VCaP (cell line): ENCODE measurements at regions not wholly inside any gene's neighbourhood (a gene's known extent, or its start where the extent isn't known, plus 50 kb on each side); places are given as distances from the start of the nearest gene placed in this dataset.
"Not testable (repeated sequence)": the region's sequence is repeated elsewhere in the genome, so short reads cannot be mapped to it uniquely, and the experiment has no call there.

Experiments used
- H3K27ac ChIP-seq: fragments of 450-650 bp; 2 replicates; pipeline ENCODE4 v1.5.1; 2017
- TF ChIP-seq, protein P1 (sequence below): fragments of 450-650 bp; conservative IDR thresholded peaks from 2 replicates; pipeline ENCODE4 v1.5.1; 2017; ENCODE audit warnings: mild to moderate bottlenecking, moderate library complexity

DNA sequence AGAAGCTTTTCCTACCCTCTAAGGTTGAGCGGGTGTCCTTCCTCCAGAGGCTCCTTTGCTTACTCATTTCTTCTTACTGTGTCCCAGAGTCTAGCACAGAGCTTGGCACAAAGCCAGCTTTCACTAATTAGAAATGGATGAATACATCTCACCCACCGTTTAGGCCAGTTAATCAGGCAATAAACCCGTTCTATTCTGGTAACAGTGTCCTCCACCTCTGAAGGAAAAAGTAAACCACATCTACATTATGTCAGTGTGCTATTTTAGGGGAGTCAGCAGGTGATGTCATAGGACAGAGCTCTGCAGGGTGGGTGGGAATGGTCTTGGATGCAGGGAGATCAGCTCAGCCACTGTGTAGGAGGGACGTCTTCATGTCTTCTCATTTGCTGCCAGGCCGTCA is 109.2 kb downstream of the OSTF1 start:
- no peak overlapping the region for H3K27ac ChIP-seq
- TF ChIP-seq, protein P1, sequence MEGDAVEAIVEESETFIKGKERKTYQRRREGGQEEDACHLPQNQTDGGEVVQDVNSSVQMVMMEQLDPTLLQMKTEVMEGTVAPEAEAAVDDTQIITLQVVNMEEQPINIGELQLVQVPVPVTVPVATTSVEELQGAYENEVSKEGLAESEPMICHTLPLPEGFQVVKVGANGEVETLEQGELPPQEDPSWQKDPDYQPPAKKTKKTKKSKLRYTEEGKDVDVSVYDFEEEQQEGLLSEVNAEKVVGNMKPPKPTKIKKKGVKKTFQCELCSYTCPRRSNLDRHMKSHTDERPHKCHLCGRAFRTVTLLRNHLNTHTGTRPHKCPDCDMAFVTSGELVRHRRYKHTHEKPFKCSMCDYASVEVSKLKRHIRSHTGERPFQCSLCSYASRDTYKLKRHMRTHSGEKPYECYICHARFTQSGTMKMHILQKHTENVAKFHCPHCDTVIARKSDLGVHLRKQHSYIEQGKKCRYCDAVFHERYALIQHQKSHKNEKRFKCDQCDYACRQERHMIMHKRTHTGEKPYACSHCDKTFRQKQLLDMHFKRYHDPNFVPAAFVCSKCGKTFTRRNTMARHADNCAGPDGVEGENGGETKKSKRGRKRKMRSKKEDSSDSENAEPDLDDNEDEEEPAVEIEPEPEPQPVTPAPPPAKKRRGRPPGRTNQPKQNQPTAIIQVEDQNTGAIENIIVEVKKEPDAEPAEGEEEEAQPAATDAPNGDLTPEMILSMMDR: no peak

DNA sequence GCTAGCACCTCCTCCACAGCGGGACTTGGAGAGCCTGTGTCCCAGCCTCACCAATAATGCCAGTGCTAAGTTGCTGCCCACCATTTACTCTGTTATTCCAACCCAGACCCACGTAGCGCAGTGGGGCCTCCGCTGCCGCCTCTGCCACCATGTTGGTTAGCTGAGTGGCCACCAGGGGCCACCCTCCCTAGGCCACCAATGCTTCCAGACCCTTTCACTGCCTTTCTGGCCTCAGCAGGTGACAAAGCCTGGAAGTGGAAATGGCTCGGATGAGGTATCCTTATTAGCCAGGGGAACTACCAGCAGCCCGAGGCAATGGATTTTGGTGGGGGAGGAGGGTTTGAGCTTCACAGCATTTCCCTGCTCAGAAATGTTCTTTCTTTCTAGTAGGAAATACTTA is 110.1 kb downstream of the OSTF1 start:
- TF ChIP-seq, protein P1: peak; percentile 40
- no peak overlapping the region for H3K27ac ChIP-seq

DNA sequence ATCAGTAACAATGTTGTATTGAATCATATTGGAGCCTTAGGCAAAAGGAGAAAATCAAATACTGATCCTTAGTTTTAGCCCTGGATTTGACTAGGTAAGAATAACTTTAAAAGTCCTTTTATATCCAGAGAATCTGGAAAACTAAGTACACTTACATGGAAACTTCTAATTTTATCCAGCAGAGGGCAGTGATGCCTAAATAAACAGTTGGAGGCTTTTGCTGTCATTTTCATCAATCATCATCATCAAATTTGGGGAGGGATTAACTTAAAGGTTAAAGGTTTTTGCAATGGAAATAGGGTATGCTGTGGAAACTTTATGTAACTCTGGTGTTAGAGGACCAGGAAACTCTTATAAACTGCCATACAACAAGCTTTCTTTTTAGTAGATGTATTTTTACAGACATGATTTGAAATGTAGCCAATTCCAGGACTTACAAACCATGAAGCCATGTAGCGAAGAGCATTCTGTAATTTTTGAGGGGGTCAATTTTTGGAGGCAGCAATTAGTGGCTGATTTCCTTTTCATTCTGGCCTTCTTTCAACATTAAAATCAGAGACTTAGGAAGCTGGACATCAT is 112.7 kb downstream of the OSTF1 start:
- TF ChIP-seq, protein P1: peak; percentile 72
- no peak overlapping the region for H3K27ac ChIP-seq

DNA sequence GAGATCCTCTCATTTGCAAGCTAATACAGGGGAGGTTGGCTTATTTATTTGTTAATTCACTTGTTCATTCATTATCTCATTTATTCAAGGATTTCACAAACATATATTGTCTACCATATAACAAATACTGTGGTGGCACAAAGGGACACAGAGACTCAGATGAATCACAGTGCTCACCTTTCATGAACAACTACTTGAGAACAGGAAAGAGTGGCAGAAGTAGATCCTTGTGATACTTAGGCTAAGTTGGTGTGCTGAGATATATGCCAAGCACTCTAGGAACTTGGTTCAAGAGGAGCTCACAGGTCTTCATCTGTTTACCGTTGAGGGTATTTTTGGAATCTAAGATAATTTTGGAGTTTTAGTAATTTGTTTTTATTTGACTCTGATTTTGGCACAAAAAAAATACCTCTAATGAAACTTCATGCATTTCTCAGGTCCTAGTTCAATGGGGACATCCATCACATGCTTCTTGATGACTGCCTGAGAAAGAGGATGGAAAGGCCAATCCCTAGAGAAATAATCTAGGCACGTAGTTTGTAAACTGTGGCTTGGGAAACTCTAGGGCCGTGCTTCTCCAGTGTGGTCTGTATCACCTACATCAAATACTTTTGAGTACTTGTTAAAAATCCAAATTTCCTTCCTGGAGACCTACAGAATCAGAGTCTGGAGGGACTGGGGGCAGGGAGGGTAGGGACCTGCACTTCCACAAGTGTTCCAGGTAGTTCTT is 113.3 kb downstream of the OSTF1 start:
- no peak overlapping the region for H3K27ac ChIP-seq
- TF ChIP-seq, protein P1: no peak

DNA sequence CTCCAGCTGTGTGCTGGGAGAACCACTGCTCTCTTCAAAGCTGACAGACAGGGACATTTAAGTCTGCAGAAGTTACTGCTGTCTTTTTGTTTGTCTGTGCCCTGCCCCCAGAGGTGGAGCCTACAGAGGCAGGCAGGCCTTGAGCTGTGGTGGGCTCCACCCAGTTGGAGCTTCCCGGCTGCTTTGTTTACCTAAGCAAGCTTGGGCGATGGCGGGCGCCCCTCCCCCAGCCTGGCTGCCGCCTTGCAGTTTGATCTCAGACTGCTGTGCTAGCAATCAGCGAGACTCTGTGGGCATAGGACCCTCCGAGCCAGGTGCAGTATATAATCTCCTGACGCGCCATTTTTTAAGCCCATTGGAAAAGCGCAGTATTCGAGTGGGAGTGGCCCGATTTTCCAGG is 119.7 kb downstream of the OSTF1 start:
- not testable (repeated sequence) for H3K27ac ChIP-seq

DNA sequence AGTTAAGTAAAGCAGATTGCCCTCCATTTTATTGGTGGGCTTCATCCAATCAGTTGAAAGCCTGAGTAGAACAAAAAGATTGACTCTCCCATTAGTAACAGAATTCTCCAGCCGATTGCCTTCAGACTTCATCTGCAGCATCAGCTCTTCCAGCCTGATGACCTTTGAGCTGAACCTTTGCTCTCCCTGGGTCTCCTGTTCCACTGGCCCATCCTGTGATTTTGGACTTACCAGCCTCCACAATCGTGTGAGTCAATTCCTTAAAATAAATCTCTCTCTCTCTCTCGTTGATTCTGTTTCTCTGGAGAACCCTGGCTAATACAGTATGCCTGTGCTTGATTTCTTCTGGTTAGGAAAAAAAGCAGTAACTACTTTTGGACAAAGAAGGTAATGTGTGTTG is 121.9 kb downstream of the OSTF1 start:
- H3K27ac ChIP-seq: no peak overlapping the region
- TF ChIP-seq, protein P1: no peak

DNA sequence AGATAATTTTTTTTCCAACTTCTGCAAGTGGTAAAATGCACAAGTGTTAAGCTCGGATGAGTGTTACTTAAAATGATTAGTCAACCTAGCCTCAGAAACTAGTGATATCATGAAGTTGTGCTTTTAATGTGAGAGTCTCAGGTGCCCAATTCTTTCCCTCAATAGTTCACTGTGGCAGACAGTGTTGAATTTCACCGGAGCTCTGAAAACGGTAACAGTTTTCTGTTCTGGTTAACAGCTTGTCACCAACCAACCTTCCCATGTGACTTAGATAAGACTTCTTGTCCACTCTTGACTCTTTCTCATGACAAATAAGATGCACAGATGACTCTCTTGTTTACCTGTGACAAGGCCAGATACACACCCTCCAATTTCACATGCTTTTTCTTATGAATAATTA is 125.5 kb downstream of the OSTF1 start:
- H3K27ac ChIP-seq: no peak overlapping the region
- TF ChIP-seq, protein P1: no peak
